ENCODE measurements at regions not wholly inside any gene's neighbourhood (a gene's known extent, or its start where the extent isn't known, plus 50 kb on each side); places are given as distances from the start of the nearest gene placed in this dataset.

DNA sequence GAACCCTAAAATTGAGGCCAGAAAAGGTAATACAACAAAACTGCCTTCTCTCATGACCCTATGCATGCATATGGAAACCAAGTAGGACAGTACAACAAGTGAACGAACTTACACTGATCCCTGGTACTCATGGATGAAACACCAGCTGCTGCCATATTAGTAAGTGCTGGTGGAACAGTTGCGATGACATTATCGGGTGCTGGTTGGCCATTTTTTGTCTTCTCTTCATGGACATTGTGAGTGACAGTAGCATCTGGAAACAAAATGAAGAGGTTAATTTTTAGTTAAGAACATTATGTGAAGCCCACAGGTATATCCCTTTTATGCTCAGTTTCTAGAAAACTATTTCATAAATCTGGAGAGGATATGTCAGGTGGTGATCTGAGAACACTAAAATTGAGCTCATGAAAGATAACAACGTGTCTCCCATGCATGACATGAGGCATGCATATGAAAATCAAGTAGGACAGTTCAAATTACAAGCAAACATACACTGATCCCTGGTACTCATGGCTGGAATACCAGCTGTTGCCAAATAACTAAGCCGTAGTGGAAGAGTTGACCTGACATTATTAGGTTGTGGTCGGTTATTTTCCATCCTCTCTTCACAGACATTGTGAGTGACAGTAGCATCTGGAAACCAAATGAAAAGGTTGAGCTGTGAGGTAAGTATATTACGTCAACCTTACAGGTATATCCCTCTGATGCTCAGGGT is 74.2 kb upstream of the CT45A1 start (continued):
- TF ChIP-seq MIER2 (CRISPR knock-in tag; IDR thresholded peaks at IDR 0.05) (no peak), IKZF1 (IDR thresholded peaks at IDR 0.05) (no peak), ZNF367 (CRISPR knock-in tag; IDR thresholded peaks at IDR 0.05; ENCODE audit: borderline replicate concordance) (no peak), FOXK2 (IDR thresholded peaks at IDR 0.05) (no peak), TMF1 (CRISPR knock-in tag; IDR thresholded peaks at IDR 0.05; ENCODE audit: low read depth) (no peak), CBFB (CRISPR knock-in tag; IDR thresholded peaks at IDR 0.05) (no peak), FOSL1 (CRISPR knock-in tag; IDR thresholded peaks at IDR 0.05; ENCODE audit: borderline replicate concordance) (no peak)

- ChIA-PET POLR2A (no interaction called here), CTCF (ENCODE audit: low intra/inter-chr PET ratio, low total read pairs) (no interaction called here)
- no peaks in the 10 kb centered on the region for H3K27me3 ChIP-seq (ENCODE audit: control insufficient read depth in 1 of 2, insufficient read depth in 2 of 2, low read length in 2 of 2)
- H4K20me1 ChIP-seq (ENCODE audit: insufficient read depth, low read length), result no peaks in the 10 kb centered on the region
- 7% methylated on average over 3 of the region's 3 CpGs for WGBS (ENCODE audit: low lambda C conversion rate)
- no TSS peak for BruUV-seq (replicated peaks)
- no peak overlapping the region for H3K4me3 ChIP-seq (replicated peaks in 1 of 3; ENCODE audit: insufficient read depth in 1 of 3, low read depth in 2 of 3, low read length in 3 of 3)
- intact Hi-C loops (cut with micrococcal nuclease; ENCODE audit: unreplicated experiment) (no loop called here), in situ Hi-C loops (cut with HindIII; ENCODE audit: extremely low pct_ligation_motif_present, low pct_unique_long_range_greater_than_20kb) (no loop called here)
- no peak for FAIRE-seq
- H3K36me3 ChIP-seq (replicated peaks in 1 of 2; ENCODE audit: control insufficient read depth in 1 of 2, insufficient read depth in 2 of 2, low read length in 2 of 2), result no peaks in the 10 kb centered on the region
- DNase-seq (ENCODE audit: low spot score), result no peak
- no peak overlapping the region for H3K27ac ChIP-seq (ENCODE audit: extremely low read length, insufficient read depth, low read length)
- no peak for TF ChIP-seq PHF8 (CRISPR knock-in tag; IDR thresholded peaks at IDR 0.05)
- TF ChIP-seq, protein P1, sequence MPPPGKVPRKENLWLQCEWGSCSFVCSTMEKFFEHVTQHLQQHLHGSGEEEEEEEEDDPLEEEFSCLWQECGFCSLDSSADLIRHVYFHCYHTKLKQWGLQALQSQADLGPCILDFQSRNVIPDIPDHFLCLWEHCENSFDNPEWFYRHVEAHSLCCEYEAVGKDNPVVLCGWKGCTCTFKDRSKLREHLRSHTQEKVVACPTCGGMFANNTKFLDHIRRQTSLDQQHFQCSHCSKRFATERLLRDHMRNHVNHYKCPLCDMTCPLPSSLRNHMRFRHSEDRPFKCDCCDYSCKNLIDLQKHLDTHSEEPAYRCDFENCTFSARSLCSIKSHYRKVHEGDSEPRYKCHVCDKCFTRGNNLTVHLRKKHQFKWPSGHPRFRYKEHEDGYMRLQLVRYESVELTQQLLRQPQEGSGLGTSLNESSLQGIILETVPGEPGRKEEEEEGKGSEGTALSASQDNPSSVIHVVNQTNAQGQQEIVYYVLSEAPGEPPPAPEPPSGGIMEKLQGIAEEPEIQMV (CRISPR knock-in tag; IDR thresholded peaks at IDR 0.05; ENCODE audit: low read depth), result no peak
- TF ChIP-seq FOXP1 (IDR thresholded peaks at IDR 0.05), result no peak
- TF ChIP-seq FOXP1 (CRISPR knock-in tag; IDR thresholded peaks at IDR 0.05), result no peak
- TF ChIP-seq ZNF138 (CRISPR knock-in tag; IDR thresholded peaks at IDR 0.05; ENCODE audit: low read depth), result no peak
- no peak for TF ChIP-seq NAIF1 (CRISPR knock-in tag; IDR thresholded peaks at IDR 0.05; ENCODE audit: borderline replicate concordance)
- TF ChIP-seq ZNF460 (CRISPR knock-in tag; IDR thresholded peaks at IDR 0.05; ENCODE audit: borderline replicate concordance), result no peak
- TF ChIP-seq, protein P2, sequence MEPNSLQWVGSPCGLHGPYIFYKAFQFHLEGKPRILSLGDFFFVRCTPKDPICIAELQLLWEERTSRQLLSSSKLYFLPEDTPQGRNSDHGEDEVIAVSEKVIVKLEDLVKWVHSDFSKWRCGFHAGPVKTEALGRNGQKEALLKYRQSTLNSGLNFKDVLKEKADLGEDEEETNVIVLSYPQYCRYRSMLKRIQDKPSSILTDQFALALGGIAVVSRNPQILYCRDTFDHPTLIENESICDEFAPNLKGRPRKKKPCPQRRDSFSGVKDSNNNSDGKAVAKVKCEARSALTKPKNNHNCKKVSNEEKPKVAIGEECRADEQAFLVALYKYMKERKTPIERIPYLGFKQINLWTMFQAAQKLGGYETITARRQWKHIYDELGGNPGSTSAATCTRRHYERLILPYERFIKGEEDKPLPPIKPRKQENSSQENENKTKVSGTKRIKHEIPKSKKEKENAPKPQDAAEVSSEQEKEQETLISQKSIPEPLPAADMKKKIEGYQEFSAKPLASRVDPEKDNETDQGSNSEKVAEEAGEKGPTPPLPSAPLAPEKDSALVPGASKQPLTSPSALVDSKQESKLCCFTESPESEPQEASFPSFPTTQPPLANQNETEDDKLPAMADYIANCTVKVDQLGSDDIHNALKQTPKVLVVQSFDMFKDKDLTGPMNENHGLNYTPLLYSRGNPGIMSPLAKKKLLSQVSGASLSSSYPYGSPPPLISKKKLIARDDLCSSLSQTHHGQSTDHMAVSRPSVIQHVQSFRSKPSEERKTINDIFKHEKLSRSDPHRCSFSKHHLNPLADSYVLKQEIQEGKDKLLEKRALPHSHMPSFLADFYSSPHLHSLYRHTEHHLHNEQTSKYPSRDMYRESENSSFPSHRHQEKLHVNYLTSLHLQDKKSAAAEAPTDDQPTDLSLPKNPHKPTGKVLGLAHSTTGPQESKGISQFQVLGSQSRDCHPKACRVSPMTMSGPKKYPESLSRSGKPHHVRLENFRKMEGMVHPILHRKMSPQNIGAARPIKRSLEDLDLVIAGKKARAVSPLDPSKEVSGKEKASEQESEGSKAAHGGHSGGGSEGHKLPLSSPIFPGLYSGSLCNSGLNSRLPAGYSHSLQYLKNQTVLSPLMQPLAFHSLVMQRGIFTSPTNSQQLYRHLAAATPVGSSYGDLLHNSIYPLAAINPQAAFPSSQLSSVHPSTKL (CRISPR knock-in tag; IDR thresholded peaks at IDR 0.05), result no peak
- no peak overlapping the region for H3K9ac ChIP-seq (ENCODE audit: insufficient read depth, low read depth, low read length)
- no peak for ATAC-seq
- H3K79me2 ChIP-seq (ENCODE audit: insufficient read depth, low read length), result no peaks in the 10 kb centered on the region
- no peaks in the 10 kb centered on the region for H3K4me1 ChIP-seq (ENCODE audit: insufficient read depth, low read length)
- no peaks in the 10 kb centered on the region for H3K9me3 ChIP-seq (ENCODE audit: low read length)
- no peak overlapping the region for H2AFZ ChIP-seq (ENCODE audit: low read length)
- H3K4me2 ChIP-seq (ENCODE audit: low read depth, low read length), result no peak overlapping the region
These were observed 69.5 kb upstream of the CT45A1 start for GRCh38 chrX:135643916-135644315.
